ENCODE measurements at regions not wholly inside any gene's neighbourhood (a gene's known extent, or its start where the extent isn't known, plus 50 kb on each side); places are given as distances from the start of the nearest gene placed in this dataset.

GRCh38 chr13:106232681-106233080 is 302.8 kb downstream of the EFNB2 start:
- intact Hi-C loops (cut with DNase I): no loop called here
- H3K27ac ChIP-seq: no peak overlapping the region
- no peaks in the 10 kb centered on the region for H3K36me3 ChIP-seq (replicated peaks in 1 of 2; ENCODE audit: insufficient read depth in 1 of 2, low read depth in 2 of 2)
- 25 to 38% methylated on average over 3 of the region's 3 CpGs for WGBS, 2 donors
- no peaks in the 10 kb centered on the region for H3K4me1 ChIP-seq
- H3K27me3 ChIP-seq: no peaks in the 10 kb centered on the region
- ATAC-seq (no peak), DNase-seq (no peak)
- H3K9me3 ChIP-seq: no peaks in the 10 kb centered on the region
- TF ChIP-seq CTCF (IDR thresholded peaks at IDR 0.05) (no peak), POLR2A (IDR thresholded peaks at IDR 0.05) (no peak)
- H3K4me3 ChIP-seq: no peak overlapping the region

GRCh38 chr13:106230450-106230849 is 305.0 kb downstream of the EFNB2 start:
- H3K27me3 ChIP-seq: no peaks in the 10 kb centered on the region
- H3K9me3 ChIP-seq: no peaks in the 10 kb centered on the region
- H3K4me1 ChIP-seq: no peaks in the 10 kb centered on the region
- no peak overlapping the region for H3K27ac ChIP-seq
- H3K36me3 ChIP-seq (replicated peaks in 1 of 2; ENCODE audit: insufficient read depth in 1 of 2, low read depth in 2 of 2): no peaks in the 10 kb centered on the region
- WGBS, 2 donors: 100% methylated on average over 1 of the region's 1 CpG
- intact Hi-C loops (cut with DNase I): no loop called here
- ATAC-seq: no peak
- TF ChIP-seq POLR2A (IDR thresholded peaks at IDR 0.05) (no peak), CTCF (IDR thresholded peaks at IDR 0.05) (no peak)
- no peak overlapping the region for H3K4me3 ChIP-seq
- no peak for DNase-seq

GRCh38 chr13:106225126-106225525 is 310.3 kb downstream of the EFNB2 start:
- no peak for ATAC-seq
- H3K27ac ChIP-seq: no peak overlapping the region
- intact Hi-C loops (cut with DNase I): no loop called here
- H3K4me1 ChIP-seq: no peaks in the 10 kb centered on the region
- no peaks in the 10 kb centered on the region for H3K9me3 ChIP-seq
- H3K27me3 ChIP-seq: no peaks in the 10 kb centered on the region
- no peak for DNase-seq
- no peak for TF ChIP-seq CTCF (IDR thresholded peaks at IDR 0.05)
- no peak for TF ChIP-seq POLR2A (IDR thresholded peaks at IDR 0.05)
- H3K36me3 ChIP-seq (replicated peaks in 1 of 2; ENCODE audit: insufficient read depth in 1 of 2, low read depth in 2 of 2): no peaks in the 10 kb centered on the region
- no peak overlapping the region for H3K4me3 ChIP-seq
- WGBS, 2 donors: 38 to 46% methylated on average over 2 of the region's 2 CpGs

GRCh38 chr13:106220211-106220610 is 315.3 kb downstream of the EFNB2 start:
- Histone ChIP-seq H3K4me3 (no peak overlapping the region), H3K27ac (no peak overlapping the region), H3K4me1 (no peaks in the 10 kb centered on the region), H3K9me3 (no peaks in the 10 kb centered on the region), H3K36me3 (replicated peaks in 1 of 2; ENCODE audit: insufficient read depth in 1 of 2, low read depth in 2 of 2) (no peaks in the 10 kb centered on the region), H3K27me3 (no peaks in the 10 kb centered on the region)
- intact Hi-C loops (cut with DNase I): no loop called here
- 76 to 80% methylated on average over 3 of the region's 3 CpGs for WGBS, 2 donors
- DNase-seq (no peak), ATAC-seq (no peak)
- no peak for TF ChIP-seq POLR2A (IDR thresholded peaks at IDR 0.05)
- no peak for TF ChIP-seq CTCF (IDR thresholded peaks at IDR 0.05)

GRCh38 chr13:106213028-106213757 is 322.3 kb downstream of the EFNB2 start:
- DNase-seq (no peak), ATAC-seq (no peak)
- Histone ChIP-seq H3K4me3 (no peak overlapping the region), H3K9me3 (no peaks in the 10 kb centered on the region), H3K27ac (no peak overlapping the region), H3K27me3 (no peaks in the 10 kb centered on the region), H3K4me1 (no peaks in the 10 kb centered on the region), H3K36me3 (replicated peaks in 1 of 2; ENCODE audit: insufficient read depth in 1 of 2, low read depth in 2 of 2) (no peaks in the 10 kb centered on the region)
- intact Hi-C loops (cut with DNase I): no loop called here
- TF ChIP-seq POLR2A (IDR thresholded peaks at IDR 0.05) (no peak), CTCF (IDR thresholded peaks at IDR 0.05) (no peak)
- 84 to 85% methylated on average over 17 to 18 of the region's 18 CpGs for WGBS, 2 donors
